ENCODE measurements at regions not wholly inside any gene's neighbourhood (a gene's known extent, or its start where the extent isn't known, plus 50 kb on each side); places are given as distances from the start of the nearest gene placed in this dataset.

GRCh38 chr18:47342566-47342965 lies 91.1 kb upstream of the SKOR2 start:
- no peaks in the 10 kb centered on the region for H3K36me3 ChIP-seq (replicated peaks; ENCODE audit: insufficient read depth, low read length)
- H3K4me3 ChIP-seq (ENCODE audit: low read length), result no peak overlapping the region
- no peak for TF ChIP-seq EZH2phosphoT487 (IDR thresholded peaks at IDR 0.05; ENCODE audit: low read length)
- no peak for TF ChIP-seq EZH2 (optimal IDR thresholded peaks at IDR 0.05; ENCODE audit: low read depth, low read length)
- no peak for TF ChIP-seq CTCF (IDR thresholded peaks at IDR 0.05; ENCODE audit: low read length)
- H3K79me2 ChIP-seq (ENCODE audit: low read length), result no peaks in the 10 kb centered on the region
- no peak for DNase-seq
- H2AFZ ChIP-seq (ENCODE audit: low read length), result no peak overlapping the region
- no peaks in the 10 kb centered on the region for H3K9me3 ChIP-seq (replicated peaks; ENCODE audit: insufficient read depth, low read length)
- H3K27ac ChIP-seq (ENCODE audit: low read length), result no peak overlapping the region
- H3K9me2 ChIP-seq (replicated peaks; ENCODE audit: insufficient read depth, low read length), result no peaks in the 10 kb centered on the region
- no peak overlapping the region for H3K4me2 ChIP-seq (ENCODE audit: low read depth, low read length)
- H3F3A ChIP-seq (ENCODE audit: insufficient read depth, low read length), result no peaks in the 10 kb centered on the region
- no peak overlapping the region for H3K9ac ChIP-seq (ENCODE audit: low read length)
- H3K4me1 ChIP-seq (ENCODE audit: low read length), result no peaks in the 10 kb centered on the region
- no peaks in the 10 kb centered on the region for H3K27me3 ChIP-seq (replicated peaks; ENCODE audit: insufficient read depth, low read length)
- no peaks in the 10 kb centered on the region for H4K20me1 ChIP-seq (ENCODE audit: insufficient read depth, low read length)

GRCh38 chr18:47341678-47342077 lies 90.2 kb upstream of the SKOR2 start:
- no peaks in the 10 kb centered on the region for H3F3A ChIP-seq (ENCODE audit: insufficient read depth, low read length)
- no peaks in the 10 kb centered on the region for H3K4me1 ChIP-seq (ENCODE audit: low read length)
- no peaks in the 10 kb centered on the region for H3K79me2 ChIP-seq (ENCODE audit: low read length)
- H3K9me2 ChIP-seq (replicated peaks; ENCODE audit: insufficient read depth, low read length), result no peaks in the 10 kb centered on the region
- no peak overlapping the region for H3K9ac ChIP-seq (ENCODE audit: low read length)
- H3K27me3 ChIP-seq (replicated peaks; ENCODE audit: insufficient read depth, low read length), result no peaks in the 10 kb centered on the region
- no peak overlapping the region for H3K4me3 ChIP-seq (ENCODE audit: low read length)
- H3K36me3 ChIP-seq (replicated peaks; ENCODE audit: insufficient read depth, low read length), result no peaks in the 10 kb centered on the region
- no peaks in the 10 kb centered on the region for H3K9me3 ChIP-seq (replicated peaks; ENCODE audit: insufficient read depth, low read length)
- H3K27ac ChIP-seq (ENCODE audit: low read length), result no peak overlapping the region
- no peak overlapping the region for H2AFZ ChIP-seq (ENCODE audit: low read length)
- H4K20me1 ChIP-seq (ENCODE audit: insufficient read depth, low read length), result no peaks in the 10 kb centered on the region
- no peak for TF ChIP-seq CTCF (IDR thresholded peaks at IDR 0.05; ENCODE audit: low read length)
- no peak for TF ChIP-seq EZH2 (optimal IDR thresholded peaks at IDR 0.05; ENCODE audit: low read depth, low read length)
- no peak for TF ChIP-seq EZH2phosphoT487 (IDR thresholded peaks at IDR 0.05; ENCODE audit: low read length)
- no peak for DNase-seq
- H3K4me2 ChIP-seq (ENCODE audit: low read depth, low read length), result no peak overlapping the region

DNA sequence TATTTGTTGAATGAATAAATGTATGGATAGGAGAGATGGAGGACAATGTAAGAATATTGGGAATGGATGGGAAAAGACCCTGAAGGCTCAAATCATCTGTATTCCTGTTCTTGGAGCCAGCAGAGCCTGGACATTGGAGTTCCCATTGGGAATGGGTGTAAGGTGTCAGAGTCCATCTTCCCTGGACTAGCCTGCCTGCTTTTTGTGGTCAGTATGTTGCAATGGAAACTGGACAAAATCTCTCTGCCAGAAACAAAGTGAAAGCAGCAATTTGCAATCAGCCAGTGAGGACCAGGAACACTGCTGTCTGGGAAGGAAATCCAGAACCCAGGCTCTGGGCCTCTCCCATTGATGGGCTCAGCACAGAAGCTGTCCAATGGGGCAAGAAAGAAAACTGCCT lies 83.5 kb upstream of the SKOR2 start:
- Histone ChIP-seq H3K9me3 (replicated peaks; ENCODE audit: insufficient read depth, low read length) (no peaks in the 10 kb centered on the region), H4K20me1 (ENCODE audit: insufficient read depth, low read length) (no peaks in the 10 kb centered on the region), H3F3A (ENCODE audit: insufficient read depth, low read length) (no peaks in the 10 kb centered on the region), H3K79me2 (ENCODE audit: low read length) (no peaks in the 10 kb centered on the region), H3K36me3 (replicated peaks; ENCODE audit: insufficient read depth, low read length) (no peaks in the 10 kb centered on the region), H3K27ac (ENCODE audit: low read length) (no peak overlapping the region), H3K4me3 (ENCODE audit: low read length) (no peak overlapping the region), H2AFZ (ENCODE audit: low read length) (no peak overlapping the region), H3K27me3 (replicated peaks; ENCODE audit: insufficient read depth, low read length) (no peaks in the 10 kb centered on the region), H3K9ac (ENCODE audit: low read length) (no peak overlapping the region), H3K4me1 (ENCODE audit: low read length) (no peaks in the 10 kb centered on the region), H3K4me2 (ENCODE audit: low read depth, low read length) (no peak overlapping the region), H3K9me2 (replicated peaks; ENCODE audit: insufficient read depth, low read length) (no peaks in the 10 kb centered on the region)
- DNase-seq, result no peak
- TF ChIP-seq EZH2phosphoT487 (IDR thresholded peaks at IDR 0.05; ENCODE audit: low read length) (no peak), CTCF (IDR thresholded peaks at IDR 0.05; ENCODE audit: low read length) (no peak)

Measured in MM.1S (cell line).